HepG2 (cell line): ENCODE measurements at regions not wholly inside any gene's neighbourhood (a gene's known extent, or its start where the extent isn't known, plus 50 kb on each side); places are given as distances from the start of the nearest gene placed in this dataset.

ENCODE experiments used
- ATAC-seq: fragments of 200-7000 bp; cut with Tn5 transposase; 3 replicates; pipeline ENCODE4 v1.9.1; 2020; ENCODE audit warnings: mild to moderate bottlenecking, moderate library complexity
- BruUV-seq: library from RNA; stranded (reverse); fragments of 400-500 nt; replicated peaks from 2 replicates; lab custom pipeline; 2021; lab: Mats Ljungman, UMichigan
- CTCF ChIA-PET: fragments of 300-600 bp; formaldehyde crosslinking; extraction: SDS; loops from one replicate; lab custom pipeline; 2021; ENCODE audit warnings: low total read pairs, inconsistent platforms, low intra/inter-chr PET ratio; lab: Yijun Ruan, JAX
- POLR2A ChIA-PET: fragments of 350-600 bp; sonication (Branson Sonifier 250); formaldehyde crosslinking; loops from one replicate; lab custom pipeline; 2020; ENCODE audit warnings: antibody characterized with exemption, inconsistent platforms; lab: Yijun Ruan, JAX
- DNase-seq: peaks from one replicate; pipeline ENCODE4 v3.0.0-alpha.2; 2015; ENCODE audit warnings: low spot score
- FAIRE-seq: peaks from 3 replicates; lab custom pipeline; 2011; peaks lifted over from hg19 to GRCh38; lab: Jason Lieb, UNC
- H2AFZ ChIP-seq: one replicate; pipeline ENCODE4 v1.6.1; 2011; ENCODE audit warnings: low read length, inconsistent platforms
- H3K27ac ChIP-seq: fragments of 300-600 bp; 3 replicates; pipeline ENCODE4 v1.8.0; 2011; ENCODE audit warnings: mixed run types, mild to moderate bottlenecking, mixed read lengths, low read length, inconsistent platforms; ENCODE audit not compliant: insufficient read depth; ENCODE audit errors: extremely low read length
- H3K27me3 ChIP-seq, 2 experiments: fragments of 200-600 bp in 1 of 2; 2 replicates in 1 of 2; 3 replicates in 1 of 2; pipeline versions ENCODE4 v1.6.0 to v1.8.0; 2011; ENCODE audit warnings: low read length in 2 of 2, mild to moderate bottlenecking in 2 of 2, moderate library complexity in 2 of 2, inconsistent platforms in 1 of 2; ENCODE audit not compliant: insufficient read depth in 2 of 2, control insufficient read depth in 1 of 2
- H3K36me3 ChIP-seq, 2 experiments: fragments of 200-600 bp in 1 of 2; replicated peaks in 1 of 2; 2 replicates in 1 of 2; 3 replicates in 1 of 2; pipeline versions ENCODE4 v1.5.1 to v1.8.0; 2011; ENCODE audit warnings: low read length in 2 of 2, inconsistent platforms in 1 of 2; ENCODE audit not compliant: insufficient read depth in 2 of 2, control insufficient read depth in 1 of 2
- H3K4me1 ChIP-seq: 2 replicates; pipeline ENCODE4 v1.5.1; 2012; ENCODE audit warnings: low read length, inconsistent platforms; ENCODE audit not compliant: insufficient read depth
- H3K4me2 ChIP-seq: 2 replicates; pipeline ENCODE4 v1.6.0; 2011; ENCODE audit warnings: low read depth, low read length, inconsistent platforms
- H3K4me3 ChIP-seq, 3 experiments: fragments of 200-600 bp in 1 of 3; sonication (generic), shearing (Covaris generic) in 1 of 3; replicated peaks in 1 of 3; 2 replicates each; pipeline ENCODE4 v1.5.1; 2011 to 2016; ENCODE audit warnings: low read length in 3 of 3, inconsistent platforms in 2 of 3, low read depth in 2 of 3, mild to moderate bottlenecking in 2 of 3, control low read depth in 1 of 3, mixed read lengths in 1 of 3; ENCODE audit not compliant: insufficient read depth in 1 of 3
- H3K79me2 ChIP-seq: one replicate; pipeline ENCODE4 v1.6.1; 2011; ENCODE audit warnings: low read length, inconsistent platforms; ENCODE audit not compliant: insufficient read depth
- H3K9ac ChIP-seq: 2 replicates; pipeline ENCODE4 v1.6.0; 2011; ENCODE audit warnings: mild to moderate bottlenecking, low read depth, low read length, inconsistent platforms; ENCODE audit not compliant: insufficient read depth
- H3K9me3 ChIP-seq: 2 replicates; pipeline ENCODE4 v1.5.1; 2012; ENCODE audit warnings: mild to moderate bottlenecking, low read length
- H4K20me1 ChIP-seq: 2 replicates; pipeline ENCODE4 v1.6.0; 2011; ENCODE audit warnings: inconsistent platforms, mild to moderate bottlenecking, low read length, moderate library complexity; ENCODE audit not compliant: insufficient read depth
- AGO1 ChIP-seq: fragments of 200-400 bp; formaldehyde crosslinking; IDR thresholded peaks from 2 replicates; pipeline ENCODE4 v1.6.1; 2017; ENCODE audit warnings: mild to moderate bottlenecking, low read depth, low read length, moderate library complexity; ENCODE audit not compliant: poor library complexity, severe bottlenecking
- AGO2 ChIP-seq: fragments of 200-400 bp; formaldehyde crosslinking; optimal IDR thresholded peaks from 2 replicates; pipeline ENCODE3; 2017; ENCODE audit warnings: mild to moderate bottlenecking, low read depth, low read length, moderate library complexity
- AHR ChIP-seq: IDR thresholded peaks from 2 replicates; pipeline ENCODE4 v1.6.1; 2018; ENCODE audit warnings: missing genetic modification reagents, missing compliant biosample characterization
- FOXM1 ChIP-seq: sonication (generic); formaldehyde crosslinking; IDR thresholded peaks from 2 replicates; pipeline ENCODE4 v1.5.0; 2020; ENCODE audit warnings: missing genetic modification reagents
- MTF2 ChIP-seq: sonication (generic); formaldehyde crosslinking; IDR thresholded peaks from 2 replicates; pipeline ENCODE4 v1.5.0; 2020; ENCODE audit warnings: missing genetic modification reagents, borderline replicate concordance
- PBX3 ChIP-seq: sonication (generic); formaldehyde crosslinking; IDR thresholded peaks from 2 replicates; pipeline ENCODE4 v1.8.1; 2023; ENCODE audit warnings: missing genetic modification reagents, inconsistent platforms, borderline replicate concordance
- SMAD9 ChIP-seq: sonication (generic); formaldehyde crosslinking; IDR thresholded peaks from 2 replicates; pipeline ENCODE4 v1.5.1; 2020; ENCODE audit warnings: mild to moderate bottlenecking, missing genetic modification reagents
- TAF15 ChIP-seq: fragments of 200-400 bp; formaldehyde crosslinking; IDR thresholded peaks from one replicate; pipeline ENCODE4 v1.6.1; 2018; ENCODE audit warnings: mild to moderate bottlenecking, low read depth, low read length; ENCODE audit not compliant: poor library complexity, severe bottlenecking
- ZBTB33 ChIP-seq: sonication (generic); formaldehyde crosslinking; IDR thresholded peaks from 2 replicates; pipeline ENCODE4 v1.4.0; 2020; ENCODE audit warnings: missing genetic modification reagents
- ZKSCAN8 ChIP-seq: IDR thresholded peaks from 2 replicates; pipeline ENCODE4 v1.6.1; 2016; ENCODE audit warnings: borderline replicate concordance, missing genetic modification reagents, missing compliant biosample characterization
- ZMYM2 ChIP-seq: sonication (generic); formaldehyde crosslinking; IDR thresholded peaks from 2 replicates; pipeline ENCODE4 v1.8.0; 2022; ENCODE audit warnings: mild to moderate bottlenecking, missing genetic modification reagents
- ZNF318 ChIP-seq: sonication (generic); formaldehyde crosslinking; IDR thresholded peaks from 2 replicates; pipeline ENCODE4 v1.4.0; 2020; ENCODE audit warnings: mild to moderate bottlenecking, missing genetic modification reagents
- ZNF839 ChIP-seq: sonication (generic); formaldehyde crosslinking; IDR thresholded peaks from 2 replicates; pipeline ENCODE4 v1.4.0; 2020; ENCODE audit warnings: missing genetic modification reagents, mild to moderate bottlenecking, borderline replicate concordance
- in situ Hi-C: cut with HindIII; loops from 2 replicates; pipeline ENCODE4 v1.10.0; 2017; ENCODE audit warnings: low pct_unique_long_range_greater_than_20kb; ENCODE audit not compliant: extremely low pct_ligation_motif_present
- intact Hi-C: fragments of 100-400 bp; cut with micrococcal nuclease; formaldehyde crosslinking; loops from one replicate; pipeline ENCODE4 v1.10.0; 2022; ENCODE audit not compliant: unreplicated experiment

- FAIRE-seq (no peak), ATAC-seq (no peak), DNase-seq (no peak)
- Histone ChIP-seq H3K27me3 (peaks cover 2 to 11% of the 10 kb centered on the region in 2 experiments; a peak in 3 of 5 replicates), H3K9ac (no peak overlapping the region), H3K4me3 (no peak overlapping the region), H3K4me1 (no peaks in the 10 kb centered on the region), H3K79me2 (no peaks in the 10 kb centered on the region), H3K4me2 (no peak overlapping the region), H4K20me1 (no peaks in the 10 kb centered on the region), H3K27ac (no peak overlapping the region), H3K36me3 (no peaks in the 10 kb centered on the region), H2AFZ (no peak overlapping the region), H3K9me3 (peaks cover 8% of the 10 kb centered on the region; the same call in 1 of the 2 replicates)
- in situ Hi-C loops, result no loop called here
- POLR2A ChIA-PET, result no interaction called here
- intact Hi-C loops, result loop anchor here (5.0 kb wide), 1 partner anchor 645 kb away; no protein-coding TSS in a partner anchor
- BruUV-seq, result no TSS peak
- CTCF ChIA-PET, result no interaction called here
- TF ChIP-seq FOXM1 (CRISPR knock-in tag), result no peak
- no peak for TF ChIP-seq ZNF318
- TF ChIP-seq TAF15, result no peak
- TF ChIP-seq ZNF839 (CRISPR knock-in tag), result no peak
- no peak for TF ChIP-seq PBX3
- TF ChIP-seq ZKSCAN8 (CRISPR knock-in tag), result no peak
- no peak for TF ChIP-seq ZBTB33 (CRISPR knock-in tag)
- no peak for TF ChIP-seq MTF2 (CRISPR knock-in tag)
- TF ChIP-seq AGO1, result no peak
- TF ChIP-seq ZMYM2, result no peak
- no peak for TF ChIP-seq SMAD9 (CRISPR knock-in tag)
- TF ChIP-seq AHR (CRISPR knock-in tag), result no peak
- no peak for TF ChIP-seq AGO2
Observed at GRCh38 chr10:3711918-3712317, 73.1 kb downstream of the KLF6 start.
